ENCODE measurements at regions not wholly inside any gene's neighbourhood (a gene's known extent, or its start where the extent isn't known, plus 50 kb on each side); places are given as distances from the start of the nearest gene placed in this dataset.

GRCh38 chr15:35166730-35167359, 81.8 kb upstream of the NANOGP8 start:
- DNase-seq (ENCODE audit: low read depth, low spot score), result no peak
- dilution Hi-C loops (cut with MboI; ENCODE audit: extremely low pct_ligation_motif_present, low sequenced_read_pairs), result no loop called here

DNA sequence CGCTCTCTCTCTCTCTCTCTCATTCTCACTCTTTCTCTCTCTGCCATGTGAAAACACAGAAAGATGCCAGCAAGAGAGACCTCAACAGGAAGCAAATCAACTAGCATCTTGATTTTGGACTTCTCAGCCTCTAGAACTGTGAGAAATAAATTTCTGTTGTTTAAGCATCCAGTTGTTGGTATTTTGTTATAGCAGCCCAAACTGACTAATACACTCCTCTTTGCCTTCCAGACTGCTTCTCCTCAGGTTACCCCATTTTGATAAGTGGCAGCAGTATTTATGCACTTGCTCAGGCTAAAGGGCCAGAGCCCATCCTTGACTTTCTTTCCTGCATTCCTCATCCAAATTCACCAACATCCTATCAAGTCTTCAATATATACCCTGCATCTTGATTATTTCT, 76.6 kb upstream of the NANOGP8 start:
- Histone ChIP-seq H3K4me2 (ENCODE audit: insufficient read depth, low read length) (no peak overlapping the region), H3K27ac (ENCODE audit: insufficient read depth, low read depth, low read length) (no peak overlapping the region), H3K9ac (replicated peaks; ENCODE audit: extremely low read depth, insufficient read depth, low read length) (no peak overlapping the region), H3K27me3 (ENCODE audit: control insufficient read depth in 2 of 2, insufficient read depth in 2 of 2, low read length in 2 of 2) (no peaks in the 10 kb centered on the region), H3K9me3 (replicated peaks; ENCODE audit: control insufficient read depth, insufficient read depth, low read length) (no peaks in the 10 kb centered on the region), H3K4me3 (replicated peaks in 1 of 3; ENCODE audit: insufficient read depth in 1 of 3, low read depth in 1 of 3, low read length in 3 of 3) (no peak overlapping the region), H2AFZ (ENCODE audit: low read depth, low read length) (no peak overlapping the region), H3K4me1 (ENCODE audit: control insufficient read depth, extremely low read depth, insufficient read depth, low read length) (no peaks in the 10 kb centered on the region), H3K79me2 (ENCODE audit: control insufficient read depth, insufficient read depth, low read length) (no peaks in the 10 kb centered on the region), H4K20me1 (replicated peaks; ENCODE audit: control insufficient read depth, extremely low read depth, insufficient read depth, low read length) (no peaks in the 10 kb centered on the region), H3K36me3 (ENCODE audit: control insufficient read depth in 2 of 2, extremely low read depth in 1 of 2, insufficient read depth in 2 of 2, low read length in 2 of 2) (no peaks in the 10 kb centered on the region), H3K9me1 (replicated peaks; ENCODE audit: control insufficient read depth, extremely low read depth, insufficient read depth, low read length) (no peaks in the 10 kb centered on the region)
- no TSS peak for BruUV-seq (replicated peaks)
- CTCF ChIA-PET, result no interaction called here
- dilution Hi-C loops (cut with MboI; ENCODE audit: extremely low pct_ligation_motif_present, low sequenced_read_pairs) (no loop called here), intact Hi-C loops (cut with micrococcal nuclease) (no loop called here)
- POLR2A ChIA-PET, result no interaction called here
- TF ChIP-seq POLR2AphosphoS5 (IDR thresholded peaks at IDR 0.05; ENCODE audit: insufficient read depth, low read depth, low read length) (no peak), FOS (IDR thresholded peaks at IDR 0.05; ENCODE audit: borderline replicate concordance, insufficient read depth, low read length) (no peak), MYC (IDR thresholded peaks at IDR 0.05; ENCODE audit: low read depth, low read length) (no peak), JUN (IDR thresholded peaks at IDR 0.05; ENCODE audit: borderline replicate concordance, insufficient read depth, insufficient read length, low read depth) (no peak), EZH2 (IDR thresholded peaks at IDR 0.05; ENCODE audit: borderline replicate concordance, low read depth, low read length, severe bottlenecking) (no peak), POLR2A (IDR thresholded peaks at IDR 0.05; ENCODE audit: low read depth, low read length) (no peak)
- TF ChIP-seq, protein P1, sequence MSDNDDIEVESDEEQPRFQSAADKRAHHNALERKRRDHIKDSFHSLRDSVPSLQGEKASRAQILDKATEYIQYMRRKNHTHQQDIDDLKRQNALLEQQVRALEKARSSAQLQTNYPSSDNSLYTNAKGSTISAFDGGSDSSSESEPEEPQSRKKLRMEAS (IDR thresholded peaks at IDR 0.05; ENCODE audit: insufficient read depth, insufficient read length), result no peak
- FAIRE-seq (no peak), DNase-seq (ENCODE audit: low read depth, low spot score) (no peak)

More at GRCh38 chr15:35166730-35167359, 81.8 kb upstream of the NANOGP8 start:
- H4K20me1 ChIP-seq (replicated peaks; ENCODE audit: control insufficient read depth, extremely low read depth, insufficient read depth, low read length), result no peaks in the 10 kb centered on the region
- TF ChIP-seq, protein P1 (IDR thresholded peaks at IDR 0.05; ENCODE audit: insufficient read depth, insufficient read length), result no peak
- TF ChIP-seq GATA2 (IDR thresholded peaks at IDR 0.05; ENCODE audit: insufficient read depth, insufficient read length, low read depth, low read length), result no peak
- TF ChIP-seq FOS (IDR thresholded peaks at IDR 0.05; ENCODE audit: borderline replicate concordance, insufficient read depth, low read length), result no peak
- no peak for TF ChIP-seq MYC (IDR thresholded peaks at IDR 0.05; ENCODE audit: low read depth, low read length)
- H3K79me2 ChIP-seq (ENCODE audit: control insufficient read depth, insufficient read depth, low read length), result no peaks in the 10 kb centered on the region
- intact Hi-C loops (cut with micrococcal nuclease), result no loop called here
- no peaks in the 10 kb centered on the region for H3K36me3 ChIP-seq (ENCODE audit: control insufficient read depth in 2 of 2, extremely low read depth in 1 of 2, insufficient read depth in 2 of 2, low read length in 2 of 2)
- no peak overlapping the region for H3K27ac ChIP-seq (ENCODE audit: insufficient read depth, low read depth, low read length)
- H2AFZ ChIP-seq (ENCODE audit: low read depth, low read length), result no peak overlapping the region
- BruUV-seq (replicated peaks), result no TSS peak
- CTCF ChIA-PET, result interaction anchor here (1.2 kb wide), 1 partner anchor 278 kb away, joined by 3 read pairs; no protein-coding TSS in a partner anchor
- H3K9ac ChIP-seq (replicated peaks; ENCODE audit: extremely low read depth, insufficient read depth, low read length), result no peak overlapping the region
- H3K27me3 ChIP-seq (ENCODE audit: control insufficient read depth in 2 of 2, insufficient read depth in 2 of 2, low read length in 2 of 2), result no peaks in the 10 kb centered on the region
- POLR2A ChIA-PET, result no interaction called here
- no peak overlapping the region for H3K4me2 ChIP-seq (ENCODE audit: insufficient read depth, low read length)
- no peaks in the 10 kb centered on the region for H3K9me1 ChIP-seq (replicated peaks; ENCODE audit: control insufficient read depth, extremely low read depth, insufficient read depth, low read length)
- H3K9me3 ChIP-seq (replicated peaks; ENCODE audit: control insufficient read depth, insufficient read depth, low read length), result no peaks in the 10 kb centered on the region
- no peak overlapping the region for H3K4me3 ChIP-seq (replicated peaks in 1 of 3; ENCODE audit: insufficient read depth in 1 of 3, low read depth in 1 of 3, low read length in 3 of 3)
- peaks cover 13% of the 10 kb centered on the region for H3K4me1 ChIP-seq (ENCODE audit: control insufficient read depth, extremely low read depth, insufficient read depth, low read length)
- no peak for FAIRE-seq

Data from endothelial cell of umbilical vein (primary cell).